H1 (cell line): ENCODE measurements at regions not wholly inside any gene's neighbourhood (a gene's known extent, or its start where the extent isn't known, plus 50 kb on each side); places are given as distances from the start of the nearest gene placed in this dataset.

Experiments used
- CTCF ChIA-PET: fragments of 300-600 bp; sonication (Branson Sonifier 250); formaldehyde crosslinking; loops from one replicate; lab custom pipeline; 2021; ENCODE audit not compliant: partially characterized antibody; lab: Charles Lee
- POLR2A ChIA-PET: fragments of 300-600 bp; sonication (Branson Sonifier 250); formaldehyde crosslinking; loops from one replicate; lab custom pipeline; 2021; ENCODE audit warnings: inconsistent platforms; ENCODE audit not compliant: partially characterized antibody; lab: Charles Lee
- DNase-seq, 2 experiments: peaks; one replicate each; pipeline versions ENCODE4 v3.0.0 to v3.0.0-alpha.2; 2010 to 2022; ENCODE audit warnings: low spot score in 2 of 2, low read depth in 1 of 2, mixed read lengths in 1 of 2
- FAIRE-seq: peaks from 2 replicates; lab custom pipeline; 2011; peaks lifted over from hg19 to GRCh38; lab: Jason Lieb, UNC
- H2AFZ ChIP-seq: 2 replicates; pipeline ENCODE4 v1.8.1; 2012; ENCODE audit warnings: low read length, inconsistent platforms
- H2AK5ac ChIP-seq: 2 replicates; pipeline ENCODE4 v1.6.1; 2013; ENCODE audit warnings: low read depth, low read length
- H2BK120ac ChIP-seq: replicated peaks from 2 replicates; pipeline ENCODE3; 2013; ENCODE audit warnings: low read depth, low read length, inconsistent platforms
- H2BK12ac ChIP-seq: 2 replicates; pipeline ENCODE4 v1.6.1; 2013; ENCODE audit warnings: low read depth, low read length
- H2BK15ac ChIP-seq: 2 replicates; pipeline ENCODE4 v1.6.1; 2013; ENCODE audit warnings: low read length
- H2BK20ac ChIP-seq: 2 replicates; pipeline ENCODE4 v1.6.1; 2013; ENCODE audit warnings: low read length
- H2BK5ac ChIP-seq: 2 replicates; pipeline ENCODE4 v1.6.1; 2013; ENCODE audit warnings: low read depth, low read length
- H3K14ac ChIP-seq: 2 replicates; pipeline ENCODE4 v1.6.1; 2013; ENCODE audit warnings: inconsistent platforms; ENCODE audit not compliant: insufficient read length
- H3K18ac ChIP-seq: 2 replicates; pipeline ENCODE4 v1.6.1; 2013; ENCODE audit warnings: low read length; ENCODE audit errors: extremely low read depth
- H3K23ac ChIP-seq: 2 replicates; pipeline ENCODE4 v1.6.1; 2013; ENCODE audit warnings: inconsistent platforms; ENCODE audit not compliant: insufficient read length
- H3K23me2 ChIP-seq: 2 replicates; pipeline ENCODE4 v1.6.1; 2013; ENCODE audit warnings: low read depth, low read length
- H3K27ac ChIP-seq: 2 replicates; pipeline ENCODE4 v1.6.1; 2011; ENCODE audit warnings: low read depth, low read length, inconsistent platforms
- H3K27me3 ChIP-seq, 4 experiments: replicated peaks in 1 of 4; 1 replicate in 1 of 4; 2 replicates in 3 of 4; pipeline versions ENCODE4 v1.6.1 to v1.8.1; 2011 to 2013; ENCODE audit warnings: low read length in 3 of 4, mild to moderate bottlenecking in 3 of 4, inconsistent platforms in 2 of 4, mixed read lengths in 2 of 4, moderate library complexity in 1 of 4; ENCODE audit not compliant: control insufficient read depth in 3 of 4, insufficient read depth in 3 of 4; ENCODE audit errors: extremely low read depth in 1 of 4
- H3K36me3 ChIP-seq, 4 experiments: 2 replicates each; pipeline versions ENCODE4 v1.6.1 to v1.8.1; 2011 to 2013; ENCODE audit warnings: mild to moderate bottlenecking in 4 of 4, low read length in 3 of 4, moderate library complexity in 2 of 4, control low read depth in 1 of 4, inconsistent platforms in 1 of 4; ENCODE audit not compliant: insufficient read depth in 4 of 4, control insufficient read depth in 2 of 4
- H3K4ac ChIP-seq: replicated peaks from 2 replicates; pipeline ENCODE3; 2013; ENCODE audit warnings: low read length, low read depth, mixed read lengths, inconsistent platforms; ENCODE audit not compliant: insufficient read length
- H3K4me1 ChIP-seq, 4 experiments: replicated peaks in 1 of 4; 1 replicate in 1 of 4; 2 replicates in 3 of 4; pipeline versions ENCODE4 v1.6.1 to v1.8.1; 2011 to 2013; ENCODE audit warnings: low read length in 3 of 4, inconsistent platforms in 2 of 4, mixed read lengths in 1 of 4; ENCODE audit not compliant: insufficient read depth in 4 of 4, control insufficient read depth in 3 of 4
- H3K4me2 ChIP-seq, 2 experiments: 2 replicates each; pipeline versions ENCODE4 v1.6.1 to v1.8.1; 2011 to 2013; ENCODE audit warnings: low read depth in 2 of 2, low read length in 2 of 2, control low read depth in 1 of 2, inconsistent platforms in 1 of 2, mild to moderate bottlenecking in 1 of 2; ENCODE audit not compliant: insufficient read depth in 1 of 2
- H3K4me3 ChIP-seq, 4 experiments: fragments of 200-600, 300-600 bp in 1 of 4; sonication (generic), shearing (Covaris generic), sonication (Bioruptor Twin) in 1 of 4; 2 replicates each; pipeline versions ENCODE4 v1.5.1 to v1.8.1; 2011 to 2016; ENCODE audit warnings: low read length in 4 of 4, low read depth in 3 of 4, control low read depth in 2 of 4, inconsistent platforms in 2 of 4, mild to moderate bottlenecking in 2 of 4, mixed read lengths in 1 of 4, moderate library complexity in 1 of 4; ENCODE audit not compliant: insufficient read depth in 2 of 4; ENCODE audit errors: extremely low read depth in 1 of 4
- H3K56ac ChIP-seq: replicated peaks from 2 replicates; pipeline ENCODE3; 2013; ENCODE audit warnings: low read depth, mild to moderate bottlenecking, mixed read lengths, low read length, inconsistent platforms; ENCODE audit not compliant: insufficient read length
- H3K79me1 ChIP-seq: 2 replicates; pipeline ENCODE4 v1.6.1; 2013; ENCODE audit warnings: low read depth, low read length, control low read depth
- H3K79me2 ChIP-seq, 2 experiments: 2 replicates each; pipeline versions ENCODE4 v1.6.1 to v1.8.1; 2012 to 2013; ENCODE audit warnings: low read length in 2 of 2, mild to moderate bottlenecking in 2 of 2, inconsistent platforms in 1 of 2; ENCODE audit not compliant: insufficient read depth in 2 of 2, control insufficient read depth in 1 of 2
- H3K9ac ChIP-seq, 4 experiments: replicated peaks in 1 of 4; 1 replicate in 1 of 4; 2 replicates in 3 of 4; pipeline versions ENCODE4 v1.6.1 to v1.8.1; 2011 to 2013; ENCODE audit warnings: low read depth in 3 of 4, low read length in 3 of 4, control low read depth in 2 of 4, mild to moderate bottlenecking in 2 of 4, moderate library complexity in 2 of 4, inconsistent platforms in 1 of 4; ENCODE audit errors: extremely low read depth in 1 of 4
- H3K9me3 ChIP-seq, 2 experiments: 2 replicates each; pipeline versions ENCODE4 v1.6.1 to v1.8.1; 2012 to 2013; ENCODE audit warnings: mild to moderate bottlenecking in 2 of 2, moderate library complexity in 2 of 2, control low read depth in 1 of 2, inconsistent platforms in 1 of 2, low read depth in 1 of 2, low read length in 1 of 2, mixed read lengths in 1 of 2; ENCODE audit not compliant: insufficient read depth in 2 of 2
- H4K20me1 ChIP-seq, 2 experiments: replicated peaks in 1 of 2; 2 replicates each; pipeline versions ENCODE3 to v1.8.1; 2011 to 2013; ENCODE audit warnings: inconsistent platforms in 2 of 2, low read length in 2 of 2, mild to moderate bottlenecking in 1 of 2; ENCODE audit not compliant: insufficient read depth in 2 of 2, control insufficient read depth in 1 of 2
- H4K5ac ChIP-seq: 2 replicates; pipeline ENCODE4 v1.6.1; 2013; ENCODE audit warnings: low read length, low read depth, mixed read lengths, inconsistent platforms; ENCODE audit not compliant: insufficient read length
- H4K8ac ChIP-seq: 2 replicates; pipeline ENCODE4 v1.8.0; 2013; ENCODE audit warnings: mild to moderate bottlenecking, moderate library complexity, low read length, inconsistent platforms; ENCODE audit not compliant: insufficient read depth; ENCODE audit errors: extremely low read depth
- H4K91ac ChIP-seq: replicated peaks from 2 replicates; pipeline ENCODE3; 2013; ENCODE audit warnings: low read length, mixed read lengths, inconsistent platforms; ENCODE audit not compliant: insufficient read length
- RAD21 ChIP-seq, 2 experiments: IDR thresholded peaks in 1 of 2; conservative IDR thresholded peaks in 1 of 2; 2 replicates each; pipeline ENCODE4 v1.6.1; 2011; ENCODE audit warnings: low read depth in 2 of 2, low read length in 2 of 2, improper control_type of control experiment in 1 of 2, inconsistent platforms in 1 of 2, mild to moderate bottlenecking in 1 of 2, moderate library complexity in 1 of 2
- SP2 ChIP-seq: IDR thresholded peaks from 2 replicates; pipeline ENCODE4 v1.6.1; 2012; ENCODE audit warnings: mild to moderate bottlenecking, low read length, inconsistent platforms
- TEAD4 ChIP-seq: IDR thresholded peaks from 2 replicates; pipeline ENCODE4 v1.6.1; 2012; ENCODE audit warnings: low read depth, low read length, inconsistent platforms, mixed read lengths
- WGBS, 2 experiments: shearing (Covaris generic) in 1 of 2; methylation state at CpG; one replicate each; pipeline versions ENCODE4 v1.1.6 to v1.1.7; 2013 to 2015; ENCODE audit warnings: low lambda C conversion rate in 2 of 2, mixed read lengths in 2 of 2, inconsistent platforms in 1 of 2, low coverage in 1 of 2, missing lambda C conversion rate in 1 of 2; ENCODE audit not compliant: insufficient replicate concordance in 2 of 2, insufficient coverage in 1 of 2, insufficient read length in 1 of 2; ENCODE audit errors: extremely low coverage in 1 of 2, missing lambda C conversion rate in 1 of 2; 5-methylcytosine and 5-hydroxymethylcytosine counted together

DNA sequence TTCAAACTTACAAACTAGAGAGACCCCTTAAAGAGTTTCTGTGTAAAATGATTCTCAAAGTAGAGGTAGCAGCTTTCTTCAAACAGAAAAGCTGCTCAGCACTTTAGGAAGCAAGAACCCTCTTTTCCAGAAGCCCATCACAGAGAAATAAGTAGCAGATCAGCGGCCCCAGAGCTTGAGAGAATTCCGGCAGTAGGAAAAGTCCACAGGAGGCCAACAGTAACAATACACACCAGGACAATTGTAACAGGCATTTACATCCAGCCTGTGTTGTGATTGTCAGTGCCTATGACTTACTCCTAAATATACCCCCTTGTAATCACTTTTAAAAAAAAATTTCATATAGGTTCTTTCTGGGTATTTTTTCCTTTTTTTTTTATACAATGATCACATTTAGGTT lies 161.4 kb upstream of the ACVR2A start:
- no peak overlapping the region for H2AK5ac ChIP-seq
- H4K20me1 ChIP-seq: no peaks in the 10 kb centered on the region
- no peak overlapping the region for H3K4me3 ChIP-seq
- no peak overlapping the region for H4K8ac ChIP-seq
- no peaks in the 10 kb centered on the region for H3K79me1 ChIP-seq
- DNase-seq (no peak), FAIRE-seq (peak; percentile 55)
- H3K14ac ChIP-seq: no peak overlapping the region
- H3K36me3 ChIP-seq: peaks cover 0 to 7% (median 0%) of the 10 kb centered on the region in 4 experiments; a peak in 2 of 8 replicates
- H3K27me3 ChIP-seq: no peaks in the 10 kb centered on the region
- peak in 1 of 2 experiments; percentile 6; a peak in 1 of 4 replicates for TF ChIP-seq RAD21 (IDR thresholded peaks at IDR 0.05 in 1 of 2, conservative IDR thresholded peaks at IDR 0.05 in 1 of 2; ENCODE audit: low read depth in 2 of 2, low read length in 2 of 2)
- TF ChIP-seq SP2: no peak
- TF ChIP-seq TEAD4: peak; percentile 19; the same call in 1 of the 2 replicates
- no peak overlapping the region for H3K4me2 ChIP-seq
- no peak overlapping the region for H2BK5ac ChIP-seq
- H3K23ac ChIP-seq: no peak overlapping the region
- no peak overlapping the region for H3K56ac ChIP-seq
- no peak overlapping the region for H2AFZ ChIP-seq
- no peak overlapping the region for H3K9ac ChIP-seq
- no peak overlapping the region for H4K5ac ChIP-seq
- no peak overlapping the region for H3K27ac ChIP-seq
- no peak overlapping the region for H3K4ac ChIP-seq
- ChIA-PET CTCF (interaction anchor here (0.6 to 1.0 kb wide), 3 partner anchors 12 to 636 kb away, joined by 3 to 5 read pairs (median 3); no protein-coding TSS in a partner anchor), POLR2A (no interaction called here)
- H2BK12ac ChIP-seq: no peak overlapping the region
- H4K91ac ChIP-seq: no peak overlapping the region
- no peak overlapping the region for H3K18ac ChIP-seq
- no peak overlapping the region for H2BK20ac ChIP-seq
- H3K79me2 ChIP-seq: no peaks in the 10 kb centered on the region
- H3K4me1 ChIP-seq: peaks cover 0 to 2% (median 0%) of the 10 kb centered on the region in 4 experiments; a peak in 1 of 7 replicates
- 43% methylated on average over 2 of the region's 2 CpGs; no CpG with 5 or more reads in 1 of the 2 experiments for WGBS, 2 experiments
- peaks cover 10 to 12% of the 10 kb centered on the region in 2 experiments for H3K9me3 ChIP-seq
- H2BK120ac ChIP-seq: no peak overlapping the region
- H2BK15ac ChIP-seq: no peak overlapping the region
- H3K23me2 ChIP-seq: no peaks in the 10 kb centered on the region
